ENCODE measurements at regions not wholly inside any gene's neighbourhood (a gene's known extent, or its start where the extent isn't known, plus 50 kb on each side); places are given as distances from the start of the nearest gene placed in this dataset.

- H3K4me1 ChIP-seq (ENCODE audit: low read depth): no peaks in the 10 kb centered on the region
- DNase-seq (no peak), ATAC-seq (no peak)
- TF ChIP-seq CTCF (IDR thresholded peaks at IDR 0.05): no peak
- intact Hi-C loops (cut with DNase I, micrococcal nuclease): no loop called here
- no peak overlapping the region for H3K4me3 ChIP-seq
- no peaks in the 10 kb centered on the region for H3K36me3 ChIP-seq (ENCODE audit: low read depth)
- no peaks in the 10 kb centered on the region for H3K9me3 ChIP-seq
Measured at GRCh38 chr12:94793191-94793595, 142.8 kb upstream of the TMCC3 start.

GRCh38 chr12:94792693-94793092 is 142.3 kb upstream of the TMCC3 start:
- no peaks in the 10 kb centered on the region for H3K4me1 ChIP-seq (ENCODE audit: low read depth)
- intact Hi-C loops (cut with DNase I, micrococcal nuclease): no loop called here
- DNase-seq (no peak), ATAC-seq (no peak)
- no peaks in the 10 kb centered on the region for H3K36me3 ChIP-seq (ENCODE audit: low read depth)
- H3K9me3 ChIP-seq: no peaks in the 10 kb centered on the region
- H3K4me3 ChIP-seq: no peak overlapping the region
- no peak for TF ChIP-seq CTCF (IDR thresholded peaks at IDR 0.05)

GRCh38 chr12:94791933-94792332 is 141.6 kb upstream of the TMCC3 start:
- TF ChIP-seq CTCF (IDR thresholded peaks at IDR 0.05): no peak
- no peaks in the 10 kb centered on the region for H3K9me3 ChIP-seq
- ATAC-seq (no peak), DNase-seq (no peak)
- no peaks in the 10 kb centered on the region for H3K36me3 ChIP-seq (ENCODE audit: low read depth)
- H3K4me1 ChIP-seq (ENCODE audit: low read depth): no peaks in the 10 kb centered on the region
- H3K4me3 ChIP-seq: no peak overlapping the region
- intact Hi-C loops (cut with DNase I, micrococcal nuclease): no loop called here

- Histone ChIP-seq H3K4me3 (no peak overlapping the region), H3K36me3 (ENCODE audit: low read depth) (no peaks in the 10 kb centered on the region), H3K9me3 (no peaks in the 10 kb centered on the region), H3K4me1 (ENCODE audit: low read depth) (no peaks in the 10 kb centered on the region)
- no peak for DNase-seq
- no peak for ATAC-seq
- intact Hi-C loops (cut with DNase I, micrococcal nuclease): no loop called here
- no peak for TF ChIP-seq CTCF (IDR thresholded peaks at IDR 0.05)
Measured at GRCh38 chr12:94790825-94791224, 140.5 kb upstream of the TMCC3 start.

- no peak for ATAC-seq
- intact Hi-C loops (cut with DNase I, micrococcal nuclease): no loop called here
- Histone ChIP-seq H3K4me3 (no peak overlapping the region), H3K4me1 (ENCODE audit: low read depth) (no peaks in the 10 kb centered on the region), H3K9me3 (no peaks in the 10 kb centered on the region), H3K36me3 (ENCODE audit: low read depth) (no peaks in the 10 kb centered on the region)
- TF ChIP-seq CTCF (IDR thresholded peaks at IDR 0.05): no peak
- no peak for DNase-seq
Measured at GRCh38 chr12:94790370-94790769, 140.0 kb upstream of the TMCC3 start.

- DNase-seq (no peak), ATAC-seq (no peak)
- H3K9me3 ChIP-seq: no peaks in the 10 kb centered on the region
- no peak for TF ChIP-seq CTCF (IDR thresholded peaks at IDR 0.05)
- intact Hi-C loops (cut with DNase I, micrococcal nuclease): no loop called here
- H3K36me3 ChIP-seq (ENCODE audit: low read depth): no peaks in the 10 kb centered on the region
- no peaks in the 10 kb centered on the region for H3K4me1 ChIP-seq (ENCODE audit: low read depth)
- no peak overlapping the region for H3K4me3 ChIP-seq
Measured at GRCh38 chr12:94789510-94790225, 139.3 kb upstream of the TMCC3 start.
